HG03095 (cell line): ENCODE measurements at regions not wholly inside any gene's neighbourhood (a gene's known extent, or its start where the extent isn't known, plus 50 kb on each side); places are given as distances from the start of the nearest gene placed in this dataset.

Experiments
- ATAC-seq: cut with Tn5 transposase; IDR thresholded peaks from one replicate; pipeline ENCODE4 v1.9.1; 2021; ENCODE audit warnings: moderate library complexity; ENCODE audit not compliant: unreplicated experiment

GRCh38 chr17:15112846-15113617, 152.1 kb downstream of the PMP22 start:
- no peak for ATAC-seq

DNA sequence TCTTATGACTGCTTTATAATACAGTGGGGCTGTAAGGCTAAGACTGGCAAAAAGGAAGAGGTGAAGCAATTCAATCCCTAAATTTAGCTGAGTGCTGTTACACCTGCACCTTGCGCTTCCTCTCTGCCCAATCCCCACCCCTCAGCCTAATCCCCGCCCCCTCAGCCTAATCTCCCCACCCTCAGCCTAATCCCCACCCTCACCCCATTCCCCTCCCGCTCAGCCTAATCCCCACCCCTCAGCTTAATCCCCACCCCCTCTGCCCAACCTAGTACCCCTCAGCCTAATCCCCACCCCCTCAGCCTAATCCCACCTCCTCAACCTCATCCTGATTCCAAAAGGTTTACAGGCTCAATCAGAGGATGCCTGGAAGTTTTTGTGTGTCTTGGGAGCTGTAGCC, 155.5 kb downstream of the PMP22 start:
- ATAC-seq: no peak

DNA sequence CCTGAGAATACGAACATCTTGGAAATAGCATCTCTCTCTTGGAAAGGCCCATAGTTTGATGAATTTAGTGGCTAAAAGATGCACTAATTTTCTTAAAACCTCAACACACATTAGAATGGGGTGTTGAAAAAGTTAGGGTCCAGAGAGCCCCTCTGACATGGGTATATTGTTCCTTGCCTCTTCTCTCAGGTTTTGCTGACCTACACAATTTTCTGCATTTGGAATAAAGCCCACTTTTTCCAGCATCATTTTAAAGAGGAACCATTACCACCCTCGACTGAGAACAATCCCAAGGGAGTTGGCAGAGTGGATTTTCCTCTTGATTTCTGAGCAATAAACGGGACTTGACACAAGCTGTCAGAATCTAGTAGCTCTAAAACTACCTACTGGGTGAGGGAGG, 156.1 kb downstream of the PMP22 start:
- ATAC-seq: no peak

DNA sequence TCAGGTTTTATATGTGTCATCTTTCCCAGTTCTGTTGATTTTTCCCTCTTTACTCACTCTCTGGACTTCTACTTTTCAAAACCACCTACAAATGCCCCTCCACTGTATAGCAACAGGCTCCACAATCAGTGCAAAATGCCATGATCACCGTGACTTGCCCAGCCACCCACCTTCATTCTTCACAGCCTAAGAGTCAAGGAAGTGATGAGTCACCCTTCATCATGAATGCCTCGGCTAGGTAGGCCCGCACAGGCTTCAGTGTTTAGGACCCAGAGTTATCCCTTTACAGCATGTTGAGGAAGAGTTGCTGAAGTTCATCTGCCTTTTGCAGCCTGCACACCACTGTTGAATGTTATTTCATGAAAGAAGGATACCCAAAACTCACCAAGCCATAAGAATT, 158.6 kb downstream of the PMP22 start:
- ATAC-seq: no peak

DNA sequence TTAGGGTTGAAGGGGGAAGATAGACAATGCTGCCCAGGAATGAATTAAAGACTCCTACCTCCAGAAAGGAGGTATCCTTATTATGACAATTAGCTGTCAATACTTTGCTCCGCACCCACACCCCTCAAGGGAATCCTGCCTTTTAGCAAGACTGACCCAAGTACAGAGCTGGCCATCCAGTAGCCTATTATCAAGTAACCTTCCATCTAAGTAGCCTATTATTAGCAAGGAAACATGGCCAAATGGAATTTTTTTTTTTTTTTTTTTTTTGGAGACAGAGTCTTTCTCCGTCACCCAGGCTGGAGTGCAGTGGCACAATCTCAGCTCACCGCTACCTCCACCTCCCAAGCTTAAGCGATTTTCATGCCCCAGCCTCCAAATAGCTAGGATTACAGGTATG, 161.3 kb downstream of the PMP22 start:
- no peak for ATAC-seq

- ATAC-seq: no peak
Measured at GRCh38 chr17:15101175-15101574, 164.0 kb downstream of the PMP22 start.

DNA sequence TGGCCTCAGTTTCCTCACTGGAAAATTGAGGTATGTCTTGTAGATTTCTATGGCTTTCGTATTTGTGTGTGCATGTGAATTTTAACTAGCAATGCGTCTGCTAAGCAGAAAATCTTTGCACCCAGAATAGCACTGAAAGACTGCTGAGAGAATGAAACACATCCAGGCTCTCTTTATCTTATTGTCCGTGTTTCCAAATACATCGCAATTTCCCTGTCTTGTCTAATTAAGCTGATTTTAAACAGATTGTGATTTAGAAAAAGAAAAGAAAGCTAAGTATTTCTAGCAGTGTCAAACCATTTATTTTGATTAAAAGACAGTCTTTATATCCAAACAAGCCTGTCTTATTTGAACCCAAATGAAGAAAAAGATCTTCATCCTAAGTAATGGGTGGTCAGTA, 168.6 kb downstream of the PMP22 start:
- no peak for ATAC-seq

DNA sequence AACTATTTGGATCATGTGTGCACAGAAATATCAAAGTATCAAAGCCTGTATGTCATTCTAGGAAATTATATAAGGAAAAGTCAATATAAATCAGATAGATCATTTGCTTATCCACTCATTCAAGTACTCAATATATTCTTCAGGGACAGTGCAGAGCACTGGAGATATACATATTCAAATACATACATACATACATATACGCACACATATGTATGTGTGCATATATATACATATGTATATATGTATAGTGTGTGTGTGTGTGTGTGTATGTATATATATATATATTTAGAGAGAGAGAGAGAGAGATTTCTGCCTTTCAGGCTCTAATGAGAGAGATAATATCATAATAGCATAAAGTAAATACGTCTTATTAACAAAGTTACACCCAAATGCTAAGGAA, 169.2 kb downstream of the PMP22 start:
- ATAC-seq: no peak

GRCh38 chr17:15092762-15093161, 172.4 kb downstream of the PMP22 start:
- no peak for ATAC-seq

DNA sequence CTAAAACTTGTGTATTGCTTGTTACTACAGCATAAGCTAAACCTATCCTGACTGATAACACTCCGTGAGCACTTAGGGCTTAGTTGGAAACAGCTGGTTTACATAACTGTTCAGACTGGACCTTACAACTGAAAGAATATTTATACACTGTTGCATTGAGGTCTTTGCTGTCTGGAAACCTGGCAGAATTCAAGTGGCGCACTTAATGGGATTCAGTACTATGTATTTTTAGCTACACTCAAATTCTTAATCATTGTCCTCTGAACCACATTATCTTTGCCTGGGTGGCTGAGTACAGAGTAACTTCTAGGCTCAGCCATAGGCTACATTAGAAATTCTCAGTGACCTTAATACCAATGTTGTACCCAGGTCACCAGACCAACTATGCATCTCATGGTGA, 172.9 kb downstream of the PMP22 start:
- ATAC-seq: no peak

- ATAC-seq: no peak
Measured at GRCh38 chr17:15091825-15092224, 173.3 kb downstream of the PMP22 start.

- no peak for ATAC-seq
Measured at GRCh38 chr17:15090533-15090932, 174.6 kb downstream of the PMP22 start.

DNA sequence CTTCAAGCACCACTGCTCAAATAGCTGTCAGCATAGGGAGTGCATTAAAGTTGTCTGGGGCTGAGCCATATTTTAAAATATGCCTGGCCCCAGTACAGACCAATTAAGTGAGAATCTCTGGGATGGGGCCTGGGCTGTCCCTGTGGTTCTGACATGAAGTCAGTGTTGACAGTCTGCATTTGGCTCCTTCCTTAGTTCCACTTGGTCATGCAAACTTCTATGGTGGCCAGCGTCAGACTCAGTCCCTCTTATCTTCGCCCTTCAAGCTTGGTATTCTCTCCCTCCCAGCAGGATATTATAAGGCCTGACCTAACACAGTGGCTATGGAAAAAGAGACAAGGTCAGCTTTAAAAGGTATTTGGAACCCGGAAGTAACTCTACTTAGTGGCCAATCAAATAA, 177.2 kb downstream of the PMP22 start:
- no peak for ATAC-seq

GRCh38 chr17:15086776-15087295, 178.3 kb downstream of the PMP22 start:
- ATAC-seq: no peak

DNA sequence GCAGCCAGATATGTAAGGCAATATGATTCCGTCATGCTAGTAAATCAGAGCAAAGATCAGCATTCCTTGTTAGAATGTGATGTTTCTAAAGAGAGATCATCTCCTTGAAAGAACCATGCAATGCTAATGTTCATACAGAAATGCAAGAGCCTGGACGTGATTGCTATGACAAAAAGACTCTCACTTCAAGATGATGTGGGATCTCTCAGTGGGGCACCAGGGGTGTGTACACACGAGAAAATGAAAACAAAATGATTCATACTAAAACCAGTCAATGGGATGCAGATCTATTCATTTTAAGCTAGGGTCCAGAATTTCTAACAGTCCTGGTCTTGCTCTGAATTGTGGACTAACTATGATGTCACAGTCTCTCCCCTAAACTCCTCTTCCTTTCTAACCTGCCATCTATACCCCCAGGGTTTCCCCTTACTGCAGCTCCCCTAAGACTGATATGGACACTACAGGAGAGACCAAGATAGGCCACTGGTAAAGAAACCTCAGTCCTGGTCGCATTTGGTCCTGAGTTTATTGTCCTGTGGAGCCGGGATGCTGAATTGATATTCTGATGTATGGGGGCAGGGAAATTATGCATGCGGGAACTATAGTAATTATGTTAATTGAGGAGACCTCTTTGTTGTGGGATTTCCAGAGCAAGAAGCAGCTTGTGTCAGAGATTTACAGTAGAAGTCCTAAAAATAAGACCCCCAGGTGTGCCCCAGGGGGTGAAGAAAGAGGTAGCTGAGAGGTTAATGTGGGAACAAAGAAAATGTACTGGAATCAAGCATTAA, 179.0 kb downstream of the PMP22 start:
- ATAC-seq: no peak

DNA sequence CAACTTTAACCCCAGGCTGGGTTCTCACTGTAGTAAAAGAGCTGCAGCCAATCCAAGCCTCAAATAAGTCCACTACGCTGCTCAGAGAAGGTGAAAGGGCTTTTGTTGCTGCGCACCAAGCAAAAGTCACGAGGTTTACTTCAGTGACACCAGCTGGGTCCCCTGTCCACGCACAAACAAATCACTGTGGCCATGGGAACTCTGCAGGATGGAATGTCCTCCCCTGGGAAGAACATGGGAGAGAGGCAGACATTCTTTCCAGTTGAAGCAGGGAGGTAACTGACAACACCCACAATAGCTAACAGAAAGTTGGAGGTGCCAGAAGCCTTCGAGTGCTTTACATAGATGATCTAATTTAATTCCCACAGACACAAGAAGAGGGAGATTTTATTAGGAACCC, 181.9 kb downstream of the PMP22 start:
- ATAC-seq: no peak

DNA sequence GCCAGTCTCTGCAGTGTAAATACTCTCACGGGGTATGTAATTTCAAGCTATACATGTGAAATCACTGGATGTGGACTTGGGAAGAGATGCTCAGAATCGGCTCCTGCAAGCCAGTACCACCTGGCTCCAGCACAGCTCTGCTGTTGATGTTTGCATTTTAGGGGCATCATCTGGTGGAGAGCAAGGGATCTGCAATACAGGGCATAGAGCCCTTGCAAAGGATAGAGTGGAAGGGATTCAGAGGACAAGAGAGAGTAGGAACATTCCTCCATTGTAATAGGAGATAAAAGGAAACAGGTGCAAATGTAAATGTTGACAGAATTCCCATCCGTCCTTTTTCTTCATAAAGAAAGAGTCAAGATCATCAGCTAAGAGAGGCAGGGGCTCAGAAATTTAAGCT, 184.1 kb downstream of the PMP22 start:
- no peak for ATAC-seq

- ATAC-seq: no peak
Measured at GRCh38 chr17:15078570-15078969, 186.6 kb downstream of the PMP22 start.

DNA sequence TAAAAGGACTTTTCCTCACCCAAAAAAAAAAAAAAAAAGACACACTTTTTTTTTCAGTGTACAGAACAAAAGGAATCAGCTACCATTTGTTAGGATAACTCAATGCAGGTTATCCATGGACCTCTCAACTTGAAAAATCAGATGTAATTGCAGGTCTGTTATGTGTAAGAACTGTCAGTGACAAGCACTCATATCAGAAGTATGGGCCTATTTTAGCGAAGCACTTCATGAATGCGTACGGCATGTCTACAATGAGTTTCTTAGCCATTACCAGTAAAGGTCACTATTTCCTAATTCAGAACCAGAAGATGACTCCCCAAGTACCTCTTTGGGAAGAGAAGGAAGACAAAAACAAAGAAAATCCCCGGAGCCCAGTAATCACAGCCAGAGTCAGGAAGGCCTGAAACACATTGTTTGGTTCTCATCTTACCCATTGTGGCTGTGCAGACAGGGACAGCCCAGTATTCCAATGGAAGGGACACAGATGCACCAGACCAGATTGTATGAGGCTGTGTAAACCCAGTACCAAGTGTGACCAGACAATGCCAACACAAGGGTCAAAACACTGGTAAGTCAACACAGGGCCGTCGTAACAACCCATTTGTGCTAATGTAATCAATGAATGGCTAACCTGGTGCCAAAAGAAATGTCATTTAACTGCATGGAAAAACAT, 188.0 kb downstream of the PMP22 start:
- ATAC-seq: no peak

DNA sequence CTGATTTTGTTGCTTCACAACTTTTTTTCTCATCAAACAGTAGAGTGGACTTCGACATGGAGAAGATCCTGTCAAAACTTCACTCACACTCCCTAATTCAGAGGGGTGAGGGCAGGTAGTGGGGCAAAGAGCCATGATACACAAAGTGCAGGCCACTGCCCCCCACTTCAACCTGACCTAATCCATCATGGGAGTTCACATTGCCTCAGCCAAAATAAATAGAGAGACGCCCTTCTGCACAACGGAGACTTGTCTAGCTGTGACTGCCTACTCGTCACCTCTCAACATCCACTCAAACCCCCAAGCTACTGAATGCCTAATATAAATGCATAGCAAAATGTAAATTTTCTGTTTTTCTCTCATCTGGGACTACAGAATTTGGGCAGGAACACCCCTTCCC, 213.2 kb downstream of the PMP22 start:
- ATAC-seq: no peak

- no peak for ATAC-seq
Measured at GRCh38 chr17:15049795-15050160, 215.3 kb downstream of the PMP22 start.
